ENCODE measurements at regions not wholly inside any gene's neighbourhood (a gene's known extent, or its start where the extent isn't known, plus 50 kb on each side); places are given as distances from the start of the nearest gene placed in this dataset.
A peak's percentile ranks its signal among the peaks of the same experiment; 100 is the strongest.

GRCh38 chr7:98724591-98724990 lies 107.5 kb downstream of the NPTX2 start:
- no peak for DNase-seq (ENCODE audit: low spot score)
- TF ChIP-seq CTCF (IDR thresholded peaks at IDR 0.05; ENCODE audit: extremely low read depth, missing control alignments), result no peak

- no peak for TF ChIP-seq CTCF (IDR thresholded peaks at IDR 0.05; ENCODE audit: extremely low read depth, missing control alignments)
- DNase-seq (ENCODE audit: low spot score), result no peak
Measured at GRCh38 chr7:98727146-98727709, 110.1 kb downstream of the NPTX2 start.

GRCh38 chr7:98728555-98728954 lies 111.5 kb downstream of the NPTX2 start:
- DNase-seq (ENCODE audit: low spot score), result no peak
- no peak for TF ChIP-seq CTCF (IDR thresholded peaks at IDR 0.05; ENCODE audit: extremely low read depth, missing control alignments)

GRCh38 chr7:98729121-98729520 lies 112.0 kb downstream of the NPTX2 start:
- no peak for TF ChIP-seq CTCF (IDR thresholded peaks at IDR 0.05; ENCODE audit: extremely low read depth, missing control alignments)

GRCh38 chr7:98730326-98730725 lies 113.2 kb downstream of the NPTX2 start:
- no peak for DNase-seq (ENCODE audit: low spot score)
- TF ChIP-seq CTCF (IDR thresholded peaks at IDR 0.05; ENCODE audit: extremely low read depth, missing control alignments), result no peak

More at GRCh38 chr7:98729121-98729520, 112.0 kb downstream of the NPTX2 start:
- no peak for DNase-seq (ENCODE audit: low spot score)

- TF ChIP-seq CTCF (IDR thresholded peaks at IDR 0.05; ENCODE audit: extremely low read depth, missing control alignments), result no peak
Measured at GRCh38 chr7:98731651-98732050, 114.6 kb downstream of the NPTX2 start.

GRCh38 chr7:98733036-98733435 lies 116.0 kb downstream of the NPTX2 start:
- peak; percentile 61 for DNase-seq (ENCODE audit: low spot score)

More at GRCh38 chr7:98731651-98732050, 114.6 kb downstream of the NPTX2 start:
- DNase-seq (ENCODE audit: low spot score), result no peak

More at GRCh38 chr7:98733036-98733435, 116.0 kb downstream of the NPTX2 start:
- TF ChIP-seq CTCF (IDR thresholded peaks at IDR 0.05; ENCODE audit: extremely low read depth, missing control alignments), result peak; percentile 64
